MM.1S (cell line): ENCODE measurements at regions not wholly inside any gene's neighbourhood (a gene's known extent, or its start where the extent isn't known, plus 50 kb on each side); places are given as distances from the start of the nearest gene placed in this dataset.

ENCODE experiments used
- EZH2phosphoT487 ChIP-seq: fragments of 300-600 bp; sonication (generic); IDR thresholded peaks from 2 replicates; pipeline ENCODE4 v1.6.1; 2018; ENCODE audit warnings: antibody characterized with exemption, low read length
- TF ChIP-seq, protein P1 (sequence below): fragments of 300-600 bp; sonication (generic); IDR thresholded peaks from 2 replicates; pipeline ENCODE4 v1.5.1; 2016; ENCODE audit warnings: antibody characterized with exemption, low read length, mixed read lengths

DNA sequence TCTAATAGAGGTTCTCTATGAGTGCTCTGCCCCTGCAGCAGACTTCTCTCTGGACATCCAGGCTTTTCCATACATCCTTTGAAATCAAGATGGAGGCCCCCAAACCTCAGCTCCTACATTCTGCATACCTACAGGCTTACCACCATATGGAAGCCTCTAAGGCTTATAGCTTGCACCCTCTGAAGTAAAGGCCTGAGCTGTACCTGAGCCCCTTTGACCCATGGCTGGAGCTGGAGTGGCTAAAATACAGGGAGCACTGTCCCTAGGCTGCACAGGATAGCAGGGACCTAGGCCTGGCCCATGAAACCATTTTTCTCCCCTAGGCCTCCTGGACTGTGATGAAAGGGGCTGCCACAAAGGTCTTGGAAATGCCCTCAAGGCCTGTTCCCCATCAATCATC, 1086.1 kb upstream of the MIR17HG start:
- TF ChIP-seq, protein P1, sequence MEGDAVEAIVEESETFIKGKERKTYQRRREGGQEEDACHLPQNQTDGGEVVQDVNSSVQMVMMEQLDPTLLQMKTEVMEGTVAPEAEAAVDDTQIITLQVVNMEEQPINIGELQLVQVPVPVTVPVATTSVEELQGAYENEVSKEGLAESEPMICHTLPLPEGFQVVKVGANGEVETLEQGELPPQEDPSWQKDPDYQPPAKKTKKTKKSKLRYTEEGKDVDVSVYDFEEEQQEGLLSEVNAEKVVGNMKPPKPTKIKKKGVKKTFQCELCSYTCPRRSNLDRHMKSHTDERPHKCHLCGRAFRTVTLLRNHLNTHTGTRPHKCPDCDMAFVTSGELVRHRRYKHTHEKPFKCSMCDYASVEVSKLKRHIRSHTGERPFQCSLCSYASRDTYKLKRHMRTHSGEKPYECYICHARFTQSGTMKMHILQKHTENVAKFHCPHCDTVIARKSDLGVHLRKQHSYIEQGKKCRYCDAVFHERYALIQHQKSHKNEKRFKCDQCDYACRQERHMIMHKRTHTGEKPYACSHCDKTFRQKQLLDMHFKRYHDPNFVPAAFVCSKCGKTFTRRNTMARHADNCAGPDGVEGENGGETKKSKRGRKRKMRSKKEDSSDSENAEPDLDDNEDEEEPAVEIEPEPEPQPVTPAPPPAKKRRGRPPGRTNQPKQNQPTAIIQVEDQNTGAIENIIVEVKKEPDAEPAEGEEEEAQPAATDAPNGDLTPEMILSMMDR: no peak
- TF ChIP-seq EZH2phosphoT487: no peak
